Peyer's patch (tissue), 4 donors: ENCODE measurements at regions not wholly inside any gene's neighbourhood (a gene's known extent, or its start where the extent isn't known, plus 50 kb on each side); places are given as distances from the start of the nearest gene placed in this dataset.

ENCODE experiments used
- DNase-seq, 3 donors: peaks; one replicate each; pipeline ENCODE4 v3.0.0-alpha.2; 2017 to 2019
- H3K27ac ChIP-seq, 4 donors: fragments of 200-600 bp; sonication (generic); one replicate each; pipeline ENCODE4 v1.5.1; 2016 to 2019
- H3K27me3 ChIP-seq, 2 donors: fragments of 200-600 bp; sonication (generic); one replicate each; pipeline ENCODE4 v1.5.1; 2019
- H3K36me3 ChIP-seq, 3 donors: fragments of 200-600 bp; sonication (generic); one replicate each; pipeline ENCODE4 v1.5.1; 2016 to 2019
- H3K4me1 ChIP-seq, 4 donors: fragments of 200-600 bp; sonication (generic); one replicate each; pipeline ENCODE4 v1.5.1; 2016 to 2019
- H3K4me3 ChIP-seq, 4 donors: fragments of 200-600 bp; sonication (generic); 1 replicate in 3 of 4; 2 replicates in 1 of 4; pipeline ENCODE4 v1.5.1; 2016 to 2019; ENCODE audit warnings: mild to moderate bottlenecking in 1 of 4
- H3K9me3 ChIP-seq, 4 donors: fragments of 200-600 bp; sonication (generic); one replicate each; pipeline ENCODE4 v1.5.1; 2016 to 2019; ENCODE audit warnings: mild to moderate bottlenecking in 1 of 4
- POLR2A ChIP-seq, 2 donors: fragments of 450-650 bp; IDR thresholded peaks; one replicate each; pipeline ENCODE4 v1.5.1; 2017; ENCODE audit warnings: antibody characterized with exemption in 2 of 2, mild to moderate bottlenecking in 2 of 2, moderate library complexity in 2 of 2
- TF ChIP-seq, protein P1 (sequence below), 6 experiments: fragments of 450-650 bp in 4 of 6; fragments of 200-600 bp in 2 of 6; sonication (generic) in 1 of 6; IDR thresholded peaks; one replicate each; pipeline ENCODE4 v1.5.1; 2017 to 2019; ENCODE audit warnings: antibody characterized with exemption in 6 of 6, mild to moderate bottlenecking in 3 of 6, moderate library complexity in 1 of 6

GRCh38 chr6:48678390-48678789 is 567.4 kb upstream of the PTCHD4 start:
- TF ChIP-seq, protein P1, sequence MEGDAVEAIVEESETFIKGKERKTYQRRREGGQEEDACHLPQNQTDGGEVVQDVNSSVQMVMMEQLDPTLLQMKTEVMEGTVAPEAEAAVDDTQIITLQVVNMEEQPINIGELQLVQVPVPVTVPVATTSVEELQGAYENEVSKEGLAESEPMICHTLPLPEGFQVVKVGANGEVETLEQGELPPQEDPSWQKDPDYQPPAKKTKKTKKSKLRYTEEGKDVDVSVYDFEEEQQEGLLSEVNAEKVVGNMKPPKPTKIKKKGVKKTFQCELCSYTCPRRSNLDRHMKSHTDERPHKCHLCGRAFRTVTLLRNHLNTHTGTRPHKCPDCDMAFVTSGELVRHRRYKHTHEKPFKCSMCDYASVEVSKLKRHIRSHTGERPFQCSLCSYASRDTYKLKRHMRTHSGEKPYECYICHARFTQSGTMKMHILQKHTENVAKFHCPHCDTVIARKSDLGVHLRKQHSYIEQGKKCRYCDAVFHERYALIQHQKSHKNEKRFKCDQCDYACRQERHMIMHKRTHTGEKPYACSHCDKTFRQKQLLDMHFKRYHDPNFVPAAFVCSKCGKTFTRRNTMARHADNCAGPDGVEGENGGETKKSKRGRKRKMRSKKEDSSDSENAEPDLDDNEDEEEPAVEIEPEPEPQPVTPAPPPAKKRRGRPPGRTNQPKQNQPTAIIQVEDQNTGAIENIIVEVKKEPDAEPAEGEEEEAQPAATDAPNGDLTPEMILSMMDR (IDR thresholded peaks at IDR 0.05): no peak
- TF ChIP-seq POLR2A (IDR thresholded peaks at IDR 0.05): no peak
- Histone ChIP-seq H3K4me3 (no peak overlapping the region), H3K4me1 (no peaks in the 10 kb centered on the region), H3K9me3 (no peaks in the 10 kb centered on the region), H3K27me3 (no peaks in the 10 kb centered on the region), H3K36me3 (no peaks in the 10 kb centered on the region), H3K27ac (no peak overlapping the region)
- no peak for DNase-seq

GRCh38 chr6:48671505-48671904 is 560.5 kb upstream of the PTCHD4 start:
- no peaks in the 10 kb centered on the region for H3K27me3 ChIP-seq
- TF ChIP-seq POLR2A (IDR thresholded peaks at IDR 0.05): no peak
- TF ChIP-seq, protein P1 (IDR thresholded peaks at IDR 0.05): no peak
- no peaks in the 10 kb centered on the region for H3K36me3 ChIP-seq
- no peak for DNase-seq
- no peak overlapping the region for H3K4me3 ChIP-seq
- no peaks in the 10 kb centered on the region for H3K4me1 ChIP-seq
- no peaks in the 10 kb centered on the region for H3K9me3 ChIP-seq
- no peak overlapping the region for H3K27ac ChIP-seq

DNA sequence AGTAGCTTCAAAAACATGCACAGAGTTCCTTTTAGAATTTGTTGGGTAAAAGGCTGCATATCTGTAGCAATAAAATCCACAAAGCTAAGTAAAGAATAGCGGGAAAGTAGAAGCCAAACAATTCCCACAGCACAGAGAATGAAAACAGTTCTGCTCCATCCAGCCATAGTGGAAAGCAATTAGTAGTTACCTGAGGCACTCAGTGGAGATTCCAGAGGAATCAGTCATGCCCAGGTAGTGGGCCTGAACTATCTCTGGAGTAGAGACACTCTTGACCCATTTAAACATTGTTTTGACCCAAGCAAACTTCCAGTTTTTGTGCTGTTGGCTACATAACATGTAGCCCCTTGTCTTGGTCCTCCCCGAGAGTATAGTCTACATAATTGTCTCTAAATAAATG is 559.5 kb upstream of the PTCHD4 start:
- H3K4me1 ChIP-seq: no peaks in the 10 kb centered on the region
- H3K4me3 ChIP-seq: no peak overlapping the region
- TF ChIP-seq, protein P1 (IDR thresholded peaks at IDR 0.05): no peak
- no peak for TF ChIP-seq POLR2A (IDR thresholded peaks at IDR 0.05)

GRCh38 chr6:48667797-48668196 is 556.8 kb upstream of the PTCHD4 start:
- no peaks in the 10 kb centered on the region for H3K36me3 ChIP-seq
- H3K4me3 ChIP-seq: no peak overlapping the region
- no peaks in the 10 kb centered on the region for H3K9me3 ChIP-seq
- DNase-seq: no peak
- no peak for TF ChIP-seq POLR2A (IDR thresholded peaks at IDR 0.05)
- TF ChIP-seq, protein P1 (IDR thresholded peaks at IDR 0.05): no peak
- no peaks in the 10 kb centered on the region for H3K4me1 ChIP-seq
- H3K27me3 ChIP-seq: no peaks in the 10 kb centered on the region
- no peak overlapping the region for H3K27ac ChIP-seq

More for the DNA sequence above, 559.5 kb upstream of the PTCHD4 start:
- no peaks in the 10 kb centered on the region for H3K27me3 ChIP-seq
- no peaks in the 10 kb centered on the region for H3K9me3 ChIP-seq
- no peak overlapping the region for H3K27ac ChIP-seq
- DNase-seq: no peak
- H3K36me3 ChIP-seq: no peaks in the 10 kb centered on the region

GRCh38 chr6:48664826-48665225 is 553.8 kb upstream of the PTCHD4 start:
- no peak for DNase-seq
- TF ChIP-seq, protein P1 (IDR thresholded peaks at IDR 0.05): no peak

DNA sequence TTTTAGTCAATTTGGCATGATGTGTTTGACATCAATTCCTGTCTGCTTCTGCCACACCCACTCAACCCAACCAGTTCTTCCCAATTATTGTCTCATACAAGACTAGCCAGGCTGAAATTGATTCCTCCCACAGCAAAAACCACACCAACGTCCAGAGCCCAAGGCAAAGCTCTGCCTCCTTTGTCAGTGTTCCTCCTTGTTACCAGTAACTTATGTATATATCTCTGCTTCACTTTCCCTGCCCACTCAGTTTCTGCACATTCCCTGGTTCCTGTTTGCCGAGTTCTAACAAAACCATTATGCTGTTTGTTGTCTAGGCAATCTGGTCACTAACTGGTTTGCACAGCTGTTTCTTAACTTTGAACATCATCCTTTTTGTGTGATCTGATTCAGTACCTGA is 547.9 kb upstream of the PTCHD4 start:
- H3K36me3 ChIP-seq: no peaks in the 10 kb centered on the region
- TF ChIP-seq, protein P1 (IDR thresholded peaks at IDR 0.05): no peak
- DNase-seq: no peak
- H3K4me3 ChIP-seq: no peak overlapping the region
- H3K27me3 ChIP-seq: no peaks in the 10 kb centered on the region
- no peaks in the 10 kb centered on the region for H3K9me3 ChIP-seq
- no peak overlapping the region for H3K27ac ChIP-seq
- H3K4me1 ChIP-seq: no peaks in the 10 kb centered on the region

More at GRCh38 chr6:48664826-48665225, 553.8 kb upstream of the PTCHD4 start:
- no peak overlapping the region for H3K4me3 ChIP-seq
- no peak overlapping the region for H3K27ac ChIP-seq
- no peaks in the 10 kb centered on the region for H3K4me1 ChIP-seq
- no peaks in the 10 kb centered on the region for H3K27me3 ChIP-seq
- no peaks in the 10 kb centered on the region for H3K36me3 ChIP-seq
- no peaks in the 10 kb centered on the region for H3K9me3 ChIP-seq
